Hepatocyte (in vitro differentiated cells): ENCODE measurements at regions not wholly inside any gene's neighbourhood (a gene's known extent, or its start where the extent isn't known, plus 50 kb on each side); places are given as distances from the start of the nearest gene placed in this dataset.

Source experiments
- CTCF ChIP-seq: fragments of 200-600 bp; sonication (generic); IDR thresholded peaks from 2 replicates; pipeline ENCODE4 v1.5.1; 2016; ENCODE audit warnings: antibody characterized with exemption, mild to moderate bottlenecking; ENCODE audit not compliant: poor library complexity
- EZH2 ChIP-seq: fragments of 200-600 bp; sonication (generic); IDR thresholded peaks from 2 replicates; pipeline ENCODE4 v1.6.1; 2016; ENCODE audit warnings: antibody characterized with exemption, mild to moderate bottlenecking, borderline replicate concordance
- EZH2phosphoT487 ChIP-seq: fragments of 200-600 bp; sonication (generic); IDR thresholded peaks from one replicate; pipeline ENCODE4 v1.6.1; 2018; ENCODE audit warnings: antibody characterized with exemption, mild to moderate bottlenecking, low read depth, moderate library complexity; ENCODE audit not compliant: unreplicated experiment, severe bottlenecking

GRCh38 chr3:18586076-18586475, 160.9 kb upstream of the SATB1 start:
- TF ChIP-seq CTCF, result no peak
- no peak for TF ChIP-seq EZH2
- TF ChIP-seq EZH2phosphoT487, result no peak
